Mucosa of gallbladder (tissue), 1 donor: ENCODE measurements at regions not wholly inside any gene's neighbourhood (a gene's known extent, or its start where the extent isn't known, plus 50 kb on each side); places are given as distances from the start of the nearest gene placed in this dataset.
"Not testable (repeated sequence)": the region's sequence is repeated elsewhere in the genome, so short reads cannot be mapped to it uniquely, and the experiment has no call there.

Source experiments
- DNase-seq: peaks from one replicate; pipeline ENCODE4 v3.0.0-alpha.2; 2020; ENCODE audit warnings: low spot score
- donor health status: DM: no; HTN: no; CAD: no.

GRCh38 chr1:113298941-113299340, 91.4 kb upstream of the MAGI3 start:
- DNase-seq = no peak

- no peak for DNase-seq
These were observed 87.7 kb upstream of the MAGI3 start for GRCh38 chr1:113302636-113303035.

GRCh38 chr1:113303267-113303666, 87.0 kb upstream of the MAGI3 start:
- no peak for DNase-seq

GRCh38 chr1:113305029-113305428, 85.3 kb upstream of the MAGI3 start:
- DNase-seq = not testable (repeated sequence)

- no peak for DNase-seq
These were observed 82.4 kb upstream of the MAGI3 start for GRCh38 chr1:113307771-113308445.

GRCh38 chr1:113312651-113313050, 77.7 kb upstream of the MAGI3 start:
- not testable (repeated sequence) for DNase-seq

GRCh38 chr1:113314600-113314999, 75.7 kb upstream of the MAGI3 start:
- DNase-seq = no peak

GRCh38 chr1:113320272-113320671, 70.0 kb upstream of the MAGI3 start:
- no peak for DNase-seq

GRCh38 chr1:113320972-113321680, 69.2 kb upstream of the MAGI3 start:
- no peak for DNase-seq

- no peak for DNase-seq
These were observed 68.4 kb upstream of the MAGI3 start for GRCh38 chr1:113321771-113322387.

- no peak for DNase-seq
These were observed 67.9 kb upstream of the MAGI3 start for GRCh38 chr1:113322439-113322838.

GRCh38 chr1:113325022-113325421, 65.3 kb upstream of the MAGI3 start:
- no peak for DNase-seq

- DNase-seq = no peak
These were observed 63.3 kb upstream of the MAGI3 start for GRCh38 chr1:113326976-113327375.

GRCh38 chr1:113333056-113333455, 57.3 kb upstream of the MAGI3 start:
- DNase-seq = no peak

- no peak for DNase-seq
These were observed 50.3 kb upstream of the MAGI3 start for GRCh38 chr1:113340038-113340437.
